HCT116 (cell line): ENCODE measurements at regions not wholly inside any gene's neighbourhood (a gene's known extent, or its start where the extent isn't known, plus 50 kb on each side); places are given as distances from the start of the nearest gene placed in this dataset.
"Not testable (repeated sequence)": the region's sequence is repeated elsewhere in the genome, so short reads cannot be mapped to it uniquely, and the experiment has no call there.

ENCODE experiments used
- ATAC-seq: fragments of 200-7000 bp; cut with Tn5 transposase; 2 replicates; pipeline ENCODE4 v1.9.1; 2020; ENCODE audit warnings: mild to moderate bottlenecking, moderate library complexity
- BruUV-seq: library from RNA; stranded (reverse); fragments of 400-500 nt; replicated peaks from 2 replicates; lab custom pipeline; 2021; lab: Mats Ljungman, UMichigan
- CTCF ChIA-PET: fragments of 300-600 bp; sonication (Branson Sonifier 250); formaldehyde crosslinking; loops from one replicate; lab custom pipeline; 2021; ENCODE audit warnings: antibody characterized with exemption; lab: Charles Lee
- POLR2A ChIA-PET: fragments of 300-600, 350-600 bp; sonication (Branson Sonifier 250); formaldehyde crosslinking; loops from one replicate; lab custom pipeline; 2021; ENCODE audit warnings: antibody characterized with exemption; lab: Charles Lee
- RAD21 ChIA-PET, 2 experiments: fragments of 300-600 bp; sonication (Branson Sonifier 250); formaldehyde crosslinking; loops; one replicate each; lab custom pipeline; 2023; ENCODE audit warnings: low total read pairs in 2 of 2; ENCODE audit not compliant: uncharacterized antibody in 2 of 2, unreplicated experiment in 2 of 2, low non-redundant PET in 1 of 2; lab: Charles Lee
- DNase-seq: peaks from one replicate; pipeline ENCODE4 v3.0.0-alpha.2; 2010; ENCODE audit warnings: low read depth, low spot score
- H2AFZ ChIP-seq: fragments of 200-600 bp; shearing (Covaris generic), sonication (generic); 2 replicates; pipeline ENCODE4 v1.6.1; 2017; ENCODE audit warnings: low read depth, mixed run types, mixed read lengths, antibody characterized with exemption, low read length; ENCODE audit not compliant: poor library complexity, severe bottlenecking
- H3K27ac ChIP-seq: 2 replicates; pipeline ENCODE4 v1.5.1; 2012; ENCODE audit warnings: low read depth, low read length
- H3K27me3 ChIP-seq: fragments of 200-600 bp; sonication (generic); 2 replicates; pipeline ENCODE4 v1.6.1; 2016; ENCODE audit warnings: mixed run types, low read length, mixed read lengths; ENCODE audit not compliant: insufficient read depth
- H3K36me3 ChIP-seq, 2 experiments: fragments of 200-500 bp in 1 of 2; fragments of 200-600 bp in 1 of 2; sonication (Bioruptor generic) in 1 of 2; sonication (generic) in 1 of 2; 2 replicates each; pipeline versions ENCODE4 v1.5.1 to v1.6.1; 2014 to 2016; ENCODE audit warnings: low read length in 2 of 2, inconsistent platforms in 1 of 2, mixed read lengths in 1 of 2, mixed run types in 1 of 2; ENCODE audit not compliant: insufficient read depth in 2 of 2, control insufficient read depth in 1 of 2
- H3K4me1 ChIP-seq, 2 experiments: fragments of 200-600 bp in 1 of 2; sonication (generic) in 1 of 2; 2 replicates each; pipeline versions ENCODE4 v1.5.1 to v1.6.1; 2012 to 2017; ENCODE audit warnings: low read length in 2 of 2, inconsistent platforms in 1 of 2, mild to moderate bottlenecking in 1 of 2, mixed read lengths in 1 of 2, mixed run types in 1 of 2, moderate library complexity in 1 of 2; ENCODE audit not compliant: insufficient read depth in 2 of 2, control insufficient read depth in 1 of 2
- H3K4me2 ChIP-seq: fragments of 200-600 bp; sonication (generic); 2 replicates; pipeline ENCODE4 v1.6.1; 2017; ENCODE audit warnings: mixed run types, low read length, mixed read lengths
- H3K4me3 ChIP-seq, 2 experiments: fragments of 200-600 bp in 1 of 2; sonication (generic) in 1 of 2; replicated peaks in 1 of 2; 2 replicates each; pipeline ENCODE4 v1.5.1; 2011 to 2016; ENCODE audit warnings: low read length in 2 of 2, control low read depth in 1 of 2, low read depth in 1 of 2, mild to moderate bottlenecking in 1 of 2, mixed read lengths in 1 of 2, mixed run types in 1 of 2
- H3K79me2 ChIP-seq: fragments of 200-600 bp; sonication (generic); 2 replicates; pipeline ENCODE4 v1.6.1; 2017; ENCODE audit warnings: mild to moderate bottlenecking, mixed run types, low read length, moderate library complexity, mixed read lengths; ENCODE audit not compliant: insufficient read depth
- H3K9ac ChIP-seq: fragments of 200-600 bp; sonication (generic); 2 replicates; pipeline ENCODE4 v1.6.1; 2016; ENCODE audit warnings: low read length, mixed read lengths
- H3K9me2 ChIP-seq: fragments of 200-600 bp; sonication (generic), shearing (Covaris generic); 2 replicates; pipeline ENCODE4 v1.6.1; 2017; ENCODE audit warnings: mixed run types, mild to moderate bottlenecking, moderate library complexity; ENCODE audit not compliant: insufficient read depth
- H3K9me3 ChIP-seq, 2 experiments: fragments of 200-500 bp in 1 of 2; fragments of 200-600 bp in 1 of 2; sonication (Bioruptor generic) in 1 of 2; sonication (generic) in 1 of 2; 2 replicates each; pipeline ENCODE4 v1.6.1; 2014 to 2017; ENCODE audit warnings: low read length in 2 of 2, mixed read lengths in 2 of 2, inconsistent platforms in 1 of 2, low read depth in 1 of 2, mild to moderate bottlenecking in 1 of 2, mixed run types in 1 of 2, moderate library complexity in 1 of 2; ENCODE audit not compliant: control insufficient read depth in 1 of 2, insufficient read depth in 1 of 2
- H4K20me1 ChIP-seq: fragments of 200-600 bp; sonication (generic), shearing (Covaris generic); 2 replicates; pipeline ENCODE4 v1.6.1; 2017; ENCODE audit warnings: mixed run types, mild to moderate bottlenecking, moderate library complexity; ENCODE audit not compliant: insufficient read depth
- intact Hi-C: fragments of 100-400 bp; cut with micrococcal nuclease; formaldehyde crosslinking; loops from 2 replicates; pipeline ENCODE4 v1.10.0; 2022

DNA sequence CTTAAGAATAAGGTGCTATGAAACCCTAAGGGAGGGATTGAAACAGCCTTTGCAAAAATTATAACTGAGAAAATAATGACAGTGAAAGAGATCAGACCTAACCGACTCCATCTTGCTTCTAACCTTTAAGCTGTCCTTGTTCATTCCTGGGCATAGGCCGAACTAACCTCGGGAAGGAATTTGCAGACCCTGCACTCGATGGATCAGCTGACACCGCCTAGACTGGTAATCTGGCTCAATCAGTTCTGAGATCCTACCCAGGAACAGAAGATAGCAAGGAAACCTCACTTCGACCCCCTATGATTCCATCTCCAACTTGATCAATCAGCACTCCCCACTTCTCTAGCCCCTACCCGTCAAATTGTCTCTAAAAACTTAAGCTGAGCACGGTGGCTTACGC lies 66.6 kb upstream of the GOLGA6L6 start:
- BruUV-seq, H3K4me1 ChIP-seq, H3K9me3 ChIP-seq, H3K4me2 ChIP-seq, H3K27me3 ChIP-seq, H4K20me1 ChIP-seq, H3K9me2 ChIP-seq, H3K9ac ChIP-seq, RAD21 ChIA-PET, DNase-seq, H3K36me3 ChIP-seq, intact Hi-C loops, H3K4me3 ChIP-seq, H3K27ac ChIP-seq, ATAC-seq, CTCF ChIA-PET, POLR2A ChIA-PET, H3K79me2 ChIP-seq, H2AFZ ChIP-seq: not testable (repeated sequence)

DNA sequence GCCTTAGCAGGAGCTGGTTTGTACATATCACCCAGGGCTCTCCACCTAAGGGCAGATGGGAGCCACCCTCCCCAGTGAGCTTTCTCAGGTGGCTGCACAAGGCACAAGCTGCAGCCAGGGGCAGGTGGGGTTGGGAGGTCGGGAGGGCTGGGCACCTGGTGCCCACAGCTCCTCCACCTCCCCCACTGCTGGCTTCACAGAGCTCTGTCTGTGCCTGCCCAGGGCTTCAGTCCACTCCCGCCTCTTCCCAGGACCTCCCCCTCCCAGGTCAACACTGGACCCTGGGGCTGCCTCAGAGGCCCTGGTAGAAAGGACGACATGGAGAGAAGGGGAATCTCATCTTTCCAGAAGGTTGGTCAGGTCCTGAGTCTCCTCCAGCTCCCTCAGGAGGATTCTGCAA lies 55.6 kb upstream of the GOLGA6L6 start:
- H3K27ac ChIP-seq, BruUV-seq, RAD21 ChIA-PET: not testable (repeated sequence)

DNA sequence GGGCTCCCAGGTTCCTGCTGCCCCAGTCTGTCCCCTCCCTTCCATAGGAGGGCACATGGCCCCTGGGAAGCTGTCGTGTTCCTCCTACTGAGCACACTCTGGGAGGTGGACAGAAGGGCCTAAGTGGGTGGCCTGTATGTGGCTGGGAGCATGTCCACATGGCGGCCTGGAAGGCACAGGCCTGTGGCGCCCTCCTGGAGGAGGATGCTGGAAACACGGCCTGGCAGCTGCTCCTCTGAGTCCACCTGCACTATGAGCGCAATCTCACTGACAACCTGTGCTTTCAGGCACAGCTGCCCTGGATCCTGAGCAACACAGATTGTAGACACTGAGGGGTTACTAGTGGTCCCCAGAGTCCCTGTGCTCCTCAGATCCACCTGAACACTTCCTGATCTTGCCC lies 52.6 kb upstream of the GOLGA6L6 start:
- BruUV-seq, H3K4me1 ChIP-seq, CTCF ChIA-PET, H3K9me3 ChIP-seq, H3K27me3 ChIP-seq, H4K20me1 ChIP-seq, H3K79me2 ChIP-seq, H3K4me2 ChIP-seq, H3K9ac ChIP-seq, H2AFZ ChIP-seq, H3K4me3 ChIP-seq, H3K9me2 ChIP-seq, POLR2A ChIA-PET, H3K36me3 ChIP-seq, RAD21 ChIA-PET, intact Hi-C loops, H3K27ac ChIP-seq, DNase-seq: not testable (repeated sequence)
- ATAC-seq: peak; percentile 65; the same call in 1 of the 2 replicates

More for the DNA sequence above, 55.6 kb upstream of the GOLGA6L6 start:
- H3K36me3 ChIP-seq, DNase-seq, H4K20me1 ChIP-seq, H3K4me3 ChIP-seq, H3K9me3 ChIP-seq, H2AFZ ChIP-seq, CTCF ChIA-PET, H3K9me2 ChIP-seq, intact Hi-C loops, H3K79me2 ChIP-seq, ATAC-seq, H3K27me3 ChIP-seq, H3K9ac ChIP-seq, H3K4me2 ChIP-seq, POLR2A ChIA-PET, H3K4me1 ChIP-seq: not testable (repeated sequence)

DNA sequence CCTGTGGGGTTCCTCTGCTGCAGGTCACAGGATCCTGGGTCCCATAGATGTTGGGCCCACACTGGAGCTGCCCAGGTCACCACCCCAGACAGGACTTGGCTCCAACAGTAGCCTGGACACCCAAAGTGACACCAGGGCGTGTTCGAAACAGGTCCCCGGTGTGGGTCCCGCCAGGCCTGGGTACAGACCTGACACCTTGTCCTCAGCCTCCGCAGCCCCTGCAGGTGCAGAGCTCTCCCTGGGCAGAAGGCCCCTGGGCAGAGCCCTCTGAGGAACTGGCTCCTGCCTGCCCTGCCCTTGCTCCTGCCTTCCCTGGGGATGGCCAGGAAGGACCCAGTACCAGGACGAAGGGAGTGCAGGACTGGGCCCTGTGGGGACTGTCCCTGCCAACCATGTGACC lies 50.3 kb upstream of the GOLGA6L6 start:
- H2AFZ ChIP-seq, H3K9me3 ChIP-seq, H3K79me2 ChIP-seq, ATAC-seq, H3K4me1 ChIP-seq, CTCF ChIA-PET, DNase-seq, H3K9ac ChIP-seq, H4K20me1 ChIP-seq, H3K4me2 ChIP-seq, H3K4me3 ChIP-seq, H3K27ac ChIP-seq, H3K36me3 ChIP-seq, RAD21 ChIA-PET, intact Hi-C loops, H3K9me2 ChIP-seq, POLR2A ChIA-PET, BruUV-seq, H3K27me3 ChIP-seq: not testable (repeated sequence)
